ENCODE measurements at regions not wholly inside any gene's neighbourhood (a gene's known extent, or its start where the extent isn't known, plus 50 kb on each side); places are given as distances from the start of the nearest gene placed in this dataset.

GRCh38 chr11:98180921-98181320, 839.8 kb upstream of the CNTN5 start:
- TF ChIP-seq, protein P1, sequence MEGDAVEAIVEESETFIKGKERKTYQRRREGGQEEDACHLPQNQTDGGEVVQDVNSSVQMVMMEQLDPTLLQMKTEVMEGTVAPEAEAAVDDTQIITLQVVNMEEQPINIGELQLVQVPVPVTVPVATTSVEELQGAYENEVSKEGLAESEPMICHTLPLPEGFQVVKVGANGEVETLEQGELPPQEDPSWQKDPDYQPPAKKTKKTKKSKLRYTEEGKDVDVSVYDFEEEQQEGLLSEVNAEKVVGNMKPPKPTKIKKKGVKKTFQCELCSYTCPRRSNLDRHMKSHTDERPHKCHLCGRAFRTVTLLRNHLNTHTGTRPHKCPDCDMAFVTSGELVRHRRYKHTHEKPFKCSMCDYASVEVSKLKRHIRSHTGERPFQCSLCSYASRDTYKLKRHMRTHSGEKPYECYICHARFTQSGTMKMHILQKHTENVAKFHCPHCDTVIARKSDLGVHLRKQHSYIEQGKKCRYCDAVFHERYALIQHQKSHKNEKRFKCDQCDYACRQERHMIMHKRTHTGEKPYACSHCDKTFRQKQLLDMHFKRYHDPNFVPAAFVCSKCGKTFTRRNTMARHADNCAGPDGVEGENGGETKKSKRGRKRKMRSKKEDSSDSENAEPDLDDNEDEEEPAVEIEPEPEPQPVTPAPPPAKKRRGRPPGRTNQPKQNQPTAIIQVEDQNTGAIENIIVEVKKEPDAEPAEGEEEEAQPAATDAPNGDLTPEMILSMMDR (IDR thresholded peaks at IDR 0.05): no peak
- TF ChIP-seq POLR2A (IDR thresholded peaks at IDR 0.05) (no peak), EP300 (IDR thresholded peaks at IDR 0.05) (no peak)

Measured in sigmoid colon (tissue), 4 donors.